Gastroesophageal sphincter (tissue), 3 donors: ENCODE measurements at regions not wholly inside any gene's neighbourhood (a gene's known extent, or its start where the extent isn't known, plus 50 kb on each side); places are given as distances from the start of the nearest gene placed in this dataset.

Source experiments
- EP300 ChIP-seq: sonication (generic); formaldehyde crosslinking; IDR thresholded peaks from one replicate; pipeline ENCODE4 v1.6.1; 2017; ENCODE audit warnings: antibody characterized with exemption, mild to moderate bottlenecking
- POLR2A ChIP-seq, 2 donors: fragments of 450-650 bp; IDR thresholded peaks; one replicate each; pipeline ENCODE4 v1.6.1; 2017; ENCODE audit warnings: antibody characterized with exemption in 2 of 2, mild to moderate bottlenecking in 2 of 2, moderate library complexity in 1 of 2
- POLR2AphosphoS5 ChIP-seq: sonication (generic); formaldehyde crosslinking; IDR thresholded peaks from one replicate; pipeline ENCODE4 v1.6.1; 2017; ENCODE audit warnings: antibody characterized with exemption
- TF ChIP-seq, protein P1 (sequence below), 4 experiments: fragments of 200-600 bp in 2 of 4; fragments of 450-650 bp in 2 of 4; sonication (generic) in 1 of 4; IDR thresholded peaks; one replicate each; pipeline ENCODE4 v1.5.1; 2017 to 2019; ENCODE audit warnings: antibody characterized with exemption in 4 of 4, mild to moderate bottlenecking in 2 of 4, moderate library complexity in 2 of 4

DNA sequence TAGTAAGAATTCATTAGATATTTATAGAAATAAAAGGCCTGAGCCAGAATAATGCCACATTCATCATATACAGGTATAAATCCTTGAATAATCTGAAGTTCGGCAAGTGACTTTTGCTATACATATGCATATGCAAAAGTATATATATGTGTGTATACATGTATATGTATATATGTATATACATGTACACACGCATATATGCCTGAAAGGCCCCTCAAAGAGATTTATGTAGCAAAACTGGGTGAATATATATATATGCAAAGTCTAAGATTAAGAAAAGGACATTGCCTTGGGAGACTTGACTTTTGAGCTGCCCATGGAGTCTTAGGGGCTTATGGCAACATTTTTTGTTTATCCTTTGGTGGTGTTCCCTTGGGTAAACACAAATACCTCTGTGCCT lies 231.4 kb downstream of the BMP2 start:
- TF ChIP-seq, protein P1, sequence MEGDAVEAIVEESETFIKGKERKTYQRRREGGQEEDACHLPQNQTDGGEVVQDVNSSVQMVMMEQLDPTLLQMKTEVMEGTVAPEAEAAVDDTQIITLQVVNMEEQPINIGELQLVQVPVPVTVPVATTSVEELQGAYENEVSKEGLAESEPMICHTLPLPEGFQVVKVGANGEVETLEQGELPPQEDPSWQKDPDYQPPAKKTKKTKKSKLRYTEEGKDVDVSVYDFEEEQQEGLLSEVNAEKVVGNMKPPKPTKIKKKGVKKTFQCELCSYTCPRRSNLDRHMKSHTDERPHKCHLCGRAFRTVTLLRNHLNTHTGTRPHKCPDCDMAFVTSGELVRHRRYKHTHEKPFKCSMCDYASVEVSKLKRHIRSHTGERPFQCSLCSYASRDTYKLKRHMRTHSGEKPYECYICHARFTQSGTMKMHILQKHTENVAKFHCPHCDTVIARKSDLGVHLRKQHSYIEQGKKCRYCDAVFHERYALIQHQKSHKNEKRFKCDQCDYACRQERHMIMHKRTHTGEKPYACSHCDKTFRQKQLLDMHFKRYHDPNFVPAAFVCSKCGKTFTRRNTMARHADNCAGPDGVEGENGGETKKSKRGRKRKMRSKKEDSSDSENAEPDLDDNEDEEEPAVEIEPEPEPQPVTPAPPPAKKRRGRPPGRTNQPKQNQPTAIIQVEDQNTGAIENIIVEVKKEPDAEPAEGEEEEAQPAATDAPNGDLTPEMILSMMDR (IDR thresholded peaks at IDR 0.05), result no peak
- TF ChIP-seq POLR2A (IDR thresholded peaks at IDR 0.05) (no peak), EP300 (no peak), POLR2AphosphoS5 (no peak)
